IMR-90 (cell line): ENCODE measurements at regions not wholly inside any gene's neighbourhood (a gene's known extent, or its start where the extent isn't known, plus 50 kb on each side); places are given as distances from the start of the nearest gene placed in this dataset.

Experiments used
- ATAC-seq: fragments of 200-7000 bp; cut with Tn5 transposase; 2 replicates; pipeline ENCODE4 v1.9.1; 2020; ENCODE audit warnings: low read depth, mild to moderate bottlenecking, moderate library complexity
- BruUV-seq: library from RNA; stranded (reverse); fragments of 400-500 nt; replicated peaks from 2 replicates; lab custom pipeline; 2021; lab: Mats Ljungman, UMichigan
- CTCF ChIA-PET: fragments of 300-600 bp; formaldehyde crosslinking; extraction: SDS; loops from one replicate; lab custom pipeline; 2021; ENCODE audit warnings: antibody characterized with exemption; lab: Yijun Ruan, JAX
- POLR2A ChIA-PET: fragments of 300-600 bp; sonication (Branson Sonifier 250); formaldehyde crosslinking; loops from one replicate; lab custom pipeline; 2022; ENCODE audit warnings: antibody characterized with exemption; ENCODE audit not compliant: unreplicated experiment; lab: Charles Lee
- DNase-seq: peaks from one replicate; pipeline ENCODE4 v3.0.0; 2013
- H2AFZ ChIP-seq: replicated peaks from 2 replicates; pipeline ENCODE3; 2013; ENCODE audit warnings: low read length, mild to moderate bottlenecking; ENCODE audit not compliant: poor library complexity
- H2AK5ac ChIP-seq: 2 replicates; pipeline ENCODE4 v1.6.1; 2013; ENCODE audit warnings: low read depth, low read length, inconsistent platforms
- H2AK9ac ChIP-seq: replicated peaks from 2 replicates; pipeline ENCODE3; 2013; ENCODE audit warnings: mild to moderate bottlenecking, low read depth, low read length, moderate library complexity; ENCODE audit not compliant: poor library complexity
- H2BK120ac ChIP-seq: 2 replicates; pipeline ENCODE4 v1.6.1; 2013; ENCODE audit warnings: low read depth, low read length, inconsistent platforms
- H2BK15ac ChIP-seq: 3 replicates; pipeline ENCODE4 v1.6.1; 2013; ENCODE audit warnings: low read depth, low read length, inconsistent platforms
- H2BK20ac ChIP-seq: 2 replicates; pipeline ENCODE4 v1.6.1; 2013; ENCODE audit warnings: low read depth, mild to moderate bottlenecking, inconsistent platforms, low read length, moderate library complexity
- H2BK5ac ChIP-seq: 2 replicates; pipeline ENCODE4 v1.6.1; 2013; ENCODE audit warnings: mild to moderate bottlenecking, low read depth, low read length, inconsistent platforms; ENCODE audit not compliant: poor library complexity, severe bottlenecking
- H3K14ac ChIP-seq: replicated peaks from 2 replicates; pipeline ENCODE4 v1.6.1; 2013; ENCODE audit warnings: low read depth, low read length, inconsistent platforms
- H3K18ac ChIP-seq: 2 replicates; pipeline ENCODE4 v1.6.1; 2013; ENCODE audit warnings: low read depth, low read length, control low read depth
- H3K23ac ChIP-seq: 2 replicates; pipeline ENCODE4 v1.6.1; 2013; ENCODE audit warnings: low read depth, low read length, inconsistent platforms
- H3K27ac ChIP-seq: 2 replicates; pipeline ENCODE4 v1.5.1; 2013; ENCODE audit warnings: mild to moderate bottlenecking, control low read depth, low read length; ENCODE audit not compliant: insufficient read depth
- H3K27me3 ChIP-seq: 2 replicates; pipeline ENCODE4 v1.6.1; 2013; ENCODE audit warnings: low read length; ENCODE audit not compliant: control insufficient read depth, insufficient read depth
- H3K36me3 ChIP-seq: 2 replicates; pipeline ENCODE4 v1.6.1; 2013; ENCODE audit warnings: low read length, mixed read lengths; ENCODE audit not compliant: control insufficient read depth, insufficient read depth
- H3K4ac ChIP-seq: 2 replicates; pipeline ENCODE4 v1.6.1; 2013; ENCODE audit warnings: low read depth, low read length, inconsistent platforms
- H3K4me1 ChIP-seq: 2 replicates; pipeline ENCODE4 v1.6.1; 2013; ENCODE audit warnings: low read length, mixed read lengths; ENCODE audit not compliant: control insufficient read depth, insufficient read depth
- H3K4me2 ChIP-seq: 2 replicates; pipeline ENCODE4 v1.6.1; 2013; ENCODE audit warnings: low read depth, mild to moderate bottlenecking, control low read depth, low read length, moderate library complexity
- H3K4me3 ChIP-seq: 2 replicates; pipeline ENCODE4 v1.5.1; 2013; ENCODE audit warnings: low read depth, mild to moderate bottlenecking, control low read depth, low read length, moderate library complexity; ENCODE audit not compliant: insufficient read depth
- H3K56ac ChIP-seq: 2 replicates; pipeline ENCODE4 v1.6.1; 2013; ENCODE audit warnings: low read length, inconsistent platforms; ENCODE audit not compliant: insufficient read depth; ENCODE audit errors: extremely low read depth
- H3K79me1 ChIP-seq, 2 experiments: 2 replicates each; pipeline ENCODE4 v1.6.1; 2013; ENCODE audit warnings: low read length in 2 of 2, inconsistent platforms in 1 of 2, low read depth in 1 of 2
- H3K9ac ChIP-seq: 2 replicates; pipeline ENCODE4 v1.6.1; 2013; ENCODE audit warnings: low read depth, low read length, control low read depth
- H3K9me1 ChIP-seq: 2 replicates; pipeline ENCODE4 v1.6.1; 2013; ENCODE audit warnings: low read length, inconsistent platforms; ENCODE audit not compliant: insufficient read depth
- H3K9me3 ChIP-seq: 2 replicates; pipeline ENCODE4 v1.6.1; 2013; ENCODE audit warnings: low read length; ENCODE audit not compliant: control insufficient read depth, insufficient read depth
- H4K20me1 ChIP-seq: 2 replicates; pipeline ENCODE4 v1.6.1; 2013; ENCODE audit warnings: low read length, inconsistent platforms; ENCODE audit not compliant: insufficient read depth
- H4K5ac ChIP-seq: 2 replicates; pipeline ENCODE4 v1.6.1; 2013; ENCODE audit warnings: mild to moderate bottlenecking, low read depth, low read length, control low read depth
- H4K8ac ChIP-seq, 2 experiments: 2 replicates each; pipeline ENCODE4 v1.6.1; 2013; ENCODE audit warnings: low read depth in 2 of 2, low read length in 2 of 2, control low read depth in 1 of 2, inconsistent platforms in 1 of 2
- H4K91ac ChIP-seq: 2 replicates; pipeline ENCODE4 v1.6.1; 2013; ENCODE audit warnings: low read depth, low read length, inconsistent platforms; ENCODE audit not compliant: insufficient read depth
- BHLHE40 ChIP-seq: fragments of 150-350 bp; IDR thresholded peaks from 2 replicates; pipeline ENCODE4 v1.6.1; 2016; ENCODE audit warnings: mild to moderate bottlenecking, low read depth, low read length
- CHD1 ChIP-seq: IDR thresholded peaks from 2 replicates; pipeline ENCODE4 v1.6.1; 2012; ENCODE audit warnings: low read depth, low read length, improper control_type of control experiment
- FOS ChIP-seq: fragments of 150-350 bp; IDR thresholded peaks from 2 replicates; pipeline ENCODE4 v1.6.1; 2016; ENCODE audit warnings: low read depth, low read length
- MAFK ChIP-seq: IDR thresholded peaks from 2 replicates; pipeline ENCODE4 v1.6.1; 2012; ENCODE audit warnings: low read depth, low read length, improper control_type of control experiment
- NFE2L2 ChIP-seq: fragments of 150-350 bp; IDR thresholded peaks from 2 replicates; pipeline ENCODE4 v1.6.1; 2016; ENCODE audit warnings: low read depth, mild to moderate bottlenecking, low read length
- POLR2A ChIP-seq: IDR thresholded peaks from 2 replicates; pipeline ENCODE4 v1.6.1; 2012; ENCODE audit warnings: mild to moderate bottlenecking, low read depth, low read length
- RAD21 ChIP-seq: IDR thresholded peaks from 2 replicates; pipeline ENCODE4 v1.6.1; 2012; ENCODE audit warnings: low read length, improper control_type of control experiment
- RCOR1 ChIP-seq: IDR thresholded peaks from 2 replicates; pipeline ENCODE4 v1.6.1; 2012; ENCODE audit warnings: mild to moderate bottlenecking, low read length, improper control_type of control experiment; ENCODE audit not compliant: insufficient replicate concordance
- RFX5 ChIP-seq: IDR thresholded peaks from 2 replicates; pipeline ENCODE4 v1.8.0; 2012; ENCODE audit warnings: low read depth, mild to moderate bottlenecking, low read length, moderate library complexity
- WGBS, 2 experiments: methylation state at CpG; one replicate each; pipeline versions ENCODE4 v1.1.5 to v1.1.7; 2013; ENCODE audit warnings: missing lambda C conversion rate in 2 of 2; ENCODE audit not compliant: insufficient read length in 1 of 2; ENCODE audit errors: extremely low coverage in 2 of 2; 5-methylcytosine and 5-hydroxymethylcytosine counted together
- dilution Hi-C: fragments of 300-500 bp; cut with HindIII; formaldehyde crosslinking; loops from one replicate; pipeline ENCODE4 v1.14.3; 2018; ENCODE audit warnings: low sequenced_read_pairs; ENCODE audit not compliant: unreplicated experiment
- in situ Hi-C: fragments of 300-500 bp; cut with MboI; formaldehyde crosslinking; loops from 3 replicates; pipeline ENCODE4 v1.14.3; 2019; ENCODE audit warnings: low sequenced_read_pairs, inconsistent platforms, mixed read lengths
- intact Hi-C: fragments of 100-400 bp; cut with micrococcal nuclease; formaldehyde crosslinking; loops from 2 replicates; pipeline ENCODE4 v1.10.0; 2022
- TF ChIP-seq, protein P1 (sequence below): fragments of 150-350 bp; IDR thresholded peaks from 2 replicates; pipeline ENCODE4 v1.6.1; 2016; ENCODE audit warnings: low read depth, mild to moderate bottlenecking, low read length, moderate library complexity, borderline replicate concordance
- TF ChIP-seq, protein P2 (sequence below): fragments of 150-350 bp; IDR thresholded peaks from 2 replicates; pipeline ENCODE4 v1.6.1; 2017; ENCODE audit warnings: mild to moderate bottlenecking, antibody characterized with exemption, low read length, low read depth
- TF ChIP-seq, protein P3 (sequence below): conservative IDR thresholded peaks from 2 replicates; pipeline ENCODE4 v1.5.1; 2012; ENCODE audit warnings: mild to moderate bottlenecking, low read depth, low read length, improper control_type of control experiment

DNA sequence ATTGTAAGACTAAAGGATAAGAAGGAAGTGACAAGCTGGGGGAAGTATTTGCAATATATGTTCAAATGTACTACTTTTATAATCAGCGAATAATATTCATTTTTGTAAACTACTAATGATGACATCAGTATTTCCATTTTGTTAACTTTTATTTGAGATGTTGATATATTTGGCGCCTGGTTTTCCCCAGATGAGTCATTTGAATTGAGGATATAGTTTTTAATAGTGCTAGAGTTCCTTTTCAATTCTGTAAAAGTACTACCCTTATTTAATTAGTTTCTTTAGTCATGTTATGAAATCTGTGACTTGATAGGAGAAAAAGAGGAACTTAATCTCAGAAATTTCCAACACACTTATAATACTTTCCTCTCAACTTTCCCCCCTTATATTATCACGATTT is 495.3 kb downstream of the IRS1 start:
- Histone ChIP-seq H3K9ac (no peak overlapping the region), H3K27me3 (no peaks in the 10 kb centered on the region), H2AK5ac (no peak overlapping the region), H2BK15ac (no peak overlapping the region), H3K56ac (no peak overlapping the region), H3K18ac (no peak overlapping the region), H3K9me1 (no peaks in the 10 kb centered on the region), H4K8ac (no peak overlapping the region), H3K14ac (no peak overlapping the region), H3K36me3 (no peaks in the 10 kb centered on the region), H3K4me2 (no peak overlapping the region), H2BK5ac (no peak overlapping the region), H3K27ac (no peak overlapping the region), H2AK9ac (no peak overlapping the region), H4K5ac (no peak overlapping the region), H4K20me1 (no peaks in the 10 kb centered on the region), H3K4me3 (no peak overlapping the region), H2BK20ac (no peak overlapping the region), H2AFZ (no peak overlapping the region), H3K4ac (no peak overlapping the region), H3K79me1 (no peaks in the 10 kb centered on the region), H2BK120ac (no peak overlapping the region), H3K9me3 (no peaks in the 10 kb centered on the region), H4K91ac (no peak overlapping the region), H3K23ac (no peak overlapping the region), H3K4me1 (no peaks in the 10 kb centered on the region; the same call in 1 of the 2 replicates)
- ChIA-PET POLR2A (no interaction called here), CTCF (no interaction called here)
- 100% methylated on average over 1 of the region's 3 CpGs; no CpG with 5 or more reads in 1 of the 2 experiments for WGBS, 2 experiments
- TF ChIP-seq, protein P1, sequence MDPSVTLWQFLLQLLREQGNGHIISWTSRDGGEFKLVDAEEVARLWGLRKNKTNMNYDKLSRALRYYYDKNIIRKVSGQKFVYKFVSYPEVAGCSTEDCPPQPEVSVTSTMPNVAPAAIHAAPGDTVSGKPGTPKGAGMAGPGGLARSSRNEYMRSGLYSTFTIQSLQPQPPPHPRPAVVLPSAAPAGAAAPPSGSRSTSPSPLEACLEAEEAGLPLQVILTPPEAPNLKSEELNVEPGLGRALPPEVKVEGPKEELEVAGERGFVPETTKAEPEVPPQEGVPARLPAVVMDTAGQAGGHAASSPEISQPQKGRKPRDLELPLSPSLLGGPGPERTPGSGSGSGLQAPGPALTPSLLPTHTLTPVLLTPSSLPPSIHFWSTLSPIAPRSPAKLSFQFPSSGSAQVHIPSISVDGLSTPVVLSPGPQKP = no peak
- no peak for TF ChIP-seq MAFK
- TF ChIP-seq FOS = no peak
- TF ChIP-seq, protein P2, sequence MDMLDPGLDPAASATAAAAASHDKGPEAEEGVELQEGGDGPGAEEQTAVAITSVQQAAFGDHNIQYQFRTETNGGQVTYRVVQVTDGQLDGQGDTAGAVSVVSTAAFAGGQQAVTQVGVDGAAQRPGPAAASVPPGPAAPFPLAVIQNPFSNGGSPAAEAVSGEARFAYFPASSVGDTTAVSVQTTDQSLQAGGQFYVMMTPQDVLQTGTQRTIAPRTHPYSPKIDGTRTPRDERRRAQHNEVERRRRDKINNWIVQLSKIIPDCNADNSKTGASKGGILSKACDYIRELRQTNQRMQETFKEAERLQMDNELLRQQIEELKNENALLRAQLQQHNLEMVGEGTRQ = no peak
- no peak for TF ChIP-seq CHD1
- TF ChIP-seq NFE2L2 = no peak
- TF ChIP-seq RCOR1 = no peak
- no peak for TF ChIP-seq RAD21
- TF ChIP-seq BHLHE40 = no peak
- TF ChIP-seq POLR2A = no peak
- TF ChIP-seq RFX5 = no peak
- TF ChIP-seq, protein P3, sequence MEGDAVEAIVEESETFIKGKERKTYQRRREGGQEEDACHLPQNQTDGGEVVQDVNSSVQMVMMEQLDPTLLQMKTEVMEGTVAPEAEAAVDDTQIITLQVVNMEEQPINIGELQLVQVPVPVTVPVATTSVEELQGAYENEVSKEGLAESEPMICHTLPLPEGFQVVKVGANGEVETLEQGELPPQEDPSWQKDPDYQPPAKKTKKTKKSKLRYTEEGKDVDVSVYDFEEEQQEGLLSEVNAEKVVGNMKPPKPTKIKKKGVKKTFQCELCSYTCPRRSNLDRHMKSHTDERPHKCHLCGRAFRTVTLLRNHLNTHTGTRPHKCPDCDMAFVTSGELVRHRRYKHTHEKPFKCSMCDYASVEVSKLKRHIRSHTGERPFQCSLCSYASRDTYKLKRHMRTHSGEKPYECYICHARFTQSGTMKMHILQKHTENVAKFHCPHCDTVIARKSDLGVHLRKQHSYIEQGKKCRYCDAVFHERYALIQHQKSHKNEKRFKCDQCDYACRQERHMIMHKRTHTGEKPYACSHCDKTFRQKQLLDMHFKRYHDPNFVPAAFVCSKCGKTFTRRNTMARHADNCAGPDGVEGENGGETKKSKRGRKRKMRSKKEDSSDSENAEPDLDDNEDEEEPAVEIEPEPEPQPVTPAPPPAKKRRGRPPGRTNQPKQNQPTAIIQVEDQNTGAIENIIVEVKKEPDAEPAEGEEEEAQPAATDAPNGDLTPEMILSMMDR = no peak
- intact Hi-C loops = loop anchor here (10.0 kb wide), 1 partner anchor 490 kb away; the partner anchor contains the start of gene IRS1
- in situ Hi-C loops = no loop called here
- ATAC-seq = no peak
- BruUV-seq = no TSS peak
- no peak for DNase-seq
- dilution Hi-C loops = no loop called here
